ENCODE measurements at regions not wholly inside any gene's neighbourhood (a gene's known extent, or its start where the extent isn't known, plus 50 kb on each side); places are given as distances from the start of the nearest gene placed in this dataset.
"Not testable (repeated sequence)": the region's sequence is repeated elsewhere in the genome, so short reads cannot be mapped to it uniquely, and the experiment has no call there.

- Histone ChIP-seq H2AFZ (ENCODE audit: low read depth, low read length) (no peak overlapping the region), H3K4me3 (ENCODE audit: low read length) (no peak overlapping the region), H3K36me3 (ENCODE audit: insufficient read depth, low read length) (no peaks in the 10 kb centered on the region), H3K27me3 (ENCODE audit: insufficient read depth, low read length) (no peaks in the 10 kb centered on the region), H3K4me1 (ENCODE audit: insufficient read depth, low read length) (no peaks in the 10 kb centered on the region), H3K9me3 (ENCODE audit: low read length) (no peaks in the 10 kb centered on the region)
Measured at GRCh38 chr5:120942596-120943350, 478.7 kb downstream of the PRR16 start.

DNA sequence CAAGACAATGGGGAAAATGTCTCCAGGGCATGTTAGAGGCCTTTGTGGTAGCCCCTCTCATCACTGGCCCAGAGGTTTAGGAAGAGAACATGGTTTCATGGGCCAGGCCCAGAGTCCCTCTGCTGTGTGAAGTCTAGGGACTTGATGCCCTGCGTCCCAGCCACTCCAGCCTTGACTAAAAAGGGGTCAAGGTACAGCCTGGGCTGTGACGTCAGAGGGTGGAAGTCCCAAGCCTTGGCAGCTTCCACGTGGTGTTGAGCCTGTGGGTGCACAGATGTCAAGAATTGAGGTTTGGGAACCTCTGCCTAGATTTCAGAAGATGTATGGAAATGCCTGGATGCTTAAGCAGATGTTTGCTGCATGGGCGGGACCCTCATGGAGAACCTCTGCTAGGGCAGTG is 485.5 kb downstream of the PRR16 start:
- H2AFZ ChIP-seq (ENCODE audit: low read depth, low read length); H3K4me1 ChIP-seq (ENCODE audit: insufficient read depth, low read length); H3K4me3 ChIP-seq (ENCODE audit: low read length); H3K9me3 ChIP-seq (ENCODE audit: low read length); H3K27me3 ChIP-seq (ENCODE audit: insufficient read depth, low read length); H3K36me3 ChIP-seq (ENCODE audit: insufficient read depth, low read length): not testable (repeated sequence)

DNA sequence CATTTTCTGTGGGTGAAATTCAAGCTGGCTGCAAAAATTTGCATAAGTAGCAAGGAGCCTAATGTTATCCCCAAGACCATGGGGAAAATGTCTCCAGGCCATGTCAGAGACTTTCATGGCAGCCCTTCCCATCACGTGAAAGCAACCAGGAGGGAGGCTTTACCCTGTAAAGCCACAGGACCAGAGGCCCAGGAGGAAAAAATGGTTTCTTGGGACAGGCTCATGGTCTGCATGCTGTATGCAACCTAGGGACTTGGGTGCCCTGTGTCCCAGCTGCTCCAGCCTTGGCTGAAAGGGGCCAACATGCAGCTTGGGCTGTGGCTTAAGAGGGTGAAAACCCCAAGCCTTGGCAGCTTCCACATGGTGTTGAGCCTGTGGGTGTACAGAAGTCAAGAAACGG is 489.3 kb downstream of the PRR16 start:
- H3K4me1 ChIP-seq (ENCODE audit: insufficient read depth, low read length); H3K4me3 ChIP-seq (ENCODE audit: low read length); H3K36me3 ChIP-seq (ENCODE audit: insufficient read depth, low read length); H2AFZ ChIP-seq (ENCODE audit: low read depth, low read length); H3K9me3 ChIP-seq (ENCODE audit: low read length); H3K27me3 ChIP-seq (ENCODE audit: insufficient read depth, low read length): not testable (repeated sequence)

- H3K4me1 ChIP-seq (ENCODE audit: insufficient read depth, low read length), result no peaks in the 10 kb centered on the region
- no peaks in the 10 kb centered on the region for H3K9me3 ChIP-seq (ENCODE audit: low read length)
- H3K4me3 ChIP-seq (ENCODE audit: low read length), result no peak overlapping the region
- no peaks in the 10 kb centered on the region for H3K27me3 ChIP-seq (ENCODE audit: insufficient read depth, low read length)
- H3K36me3 ChIP-seq (ENCODE audit: insufficient read depth, low read length), result no peaks in the 10 kb centered on the region
- H2AFZ ChIP-seq (ENCODE audit: low read depth, low read length), result no peak overlapping the region
Measured at GRCh38 chr5:120954255-120954654, 490.2 kb downstream of the PRR16 start.

- no peak overlapping the region for H2AFZ ChIP-seq (ENCODE audit: low read depth, low read length)
- no peak overlapping the region for H3K4me3 ChIP-seq (ENCODE audit: low read length)
- H3K36me3 ChIP-seq (ENCODE audit: insufficient read depth, low read length), result no peaks in the 10 kb centered on the region
- no peaks in the 10 kb centered on the region for H3K9me3 ChIP-seq (ENCODE audit: low read length)
- no peaks in the 10 kb centered on the region for H3K27me3 ChIP-seq (ENCODE audit: insufficient read depth, low read length)
- no peaks in the 10 kb centered on the region for H3K4me1 ChIP-seq (ENCODE audit: insufficient read depth, low read length)
Measured at GRCh38 chr5:120955795-120956194, 491.7 kb downstream of the PRR16 start.

GRCh38 chr5:120958877-120959485 is 494.9 kb downstream of the PRR16 start:
- H3K4me3 ChIP-seq (ENCODE audit: low read length), result no peak overlapping the region
- H3K9me3 ChIP-seq (ENCODE audit: low read length), result no peaks in the 10 kb centered on the region
- no peak overlapping the region for H2AFZ ChIP-seq (ENCODE audit: low read depth, low read length)
- no peaks in the 10 kb centered on the region for H3K27me3 ChIP-seq (ENCODE audit: insufficient read depth, low read length)
- H3K36me3 ChIP-seq (ENCODE audit: insufficient read depth, low read length), result no peaks in the 10 kb centered on the region
- H3K4me1 ChIP-seq (ENCODE audit: insufficient read depth, low read length), result no peaks in the 10 kb centered on the region

DNA sequence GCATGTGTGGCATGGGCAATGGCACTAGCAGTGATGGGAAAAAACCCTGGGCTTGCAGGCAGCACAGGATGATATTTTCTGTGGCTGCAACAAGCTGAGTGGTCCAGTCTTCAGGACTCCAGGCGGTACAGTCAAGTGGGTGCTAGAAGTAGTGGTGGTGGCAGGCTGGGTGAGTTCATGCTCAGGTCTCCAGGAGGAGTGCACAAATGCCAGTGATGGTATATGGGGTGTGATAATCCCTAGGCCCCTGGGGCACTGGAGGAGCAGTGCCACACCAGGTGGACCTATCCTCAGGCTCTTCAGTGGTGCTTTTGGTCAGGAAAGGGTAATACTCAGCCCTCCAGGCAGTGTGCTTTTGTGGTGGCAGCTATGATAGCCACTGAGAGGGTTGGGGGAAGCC is 496.4 kb downstream of the PRR16 start:
- no peaks in the 10 kb centered on the region for H3K4me1 ChIP-seq (ENCODE audit: insufficient read depth, low read length)
- no peaks in the 10 kb centered on the region for H3K9me3 ChIP-seq (ENCODE audit: low read length)
- no peak overlapping the region for H2AFZ ChIP-seq (ENCODE audit: low read depth, low read length)
- no peak overlapping the region for H3K4me3 ChIP-seq (ENCODE audit: low read length)
- no peaks in the 10 kb centered on the region for H3K36me3 ChIP-seq (ENCODE audit: insufficient read depth, low read length)
- H3K27me3 ChIP-seq (ENCODE audit: insufficient read depth, low read length), result no peaks in the 10 kb centered on the region

- Histone ChIP-seq H3K4me1 (ENCODE audit: insufficient read depth, low read length) (peaks cover 4% of the 10 kb centered on the region), H3K4me3 (ENCODE audit: low read length) (no peak overlapping the region), H3K27me3 (ENCODE audit: insufficient read depth, low read length) (no peaks in the 10 kb centered on the region), H2AFZ (ENCODE audit: low read depth, low read length) (no peak overlapping the region), H3K36me3 (ENCODE audit: insufficient read depth, low read length) (no peaks in the 10 kb centered on the region), H3K9me3 (ENCODE audit: low read length) (no peaks in the 10 kb centered on the region)
Measured at GRCh38 chr5:120967366-120967765, 503.3 kb downstream of the PRR16 start.

GRCh38 chr5:120974690-120975089 is 510.6 kb downstream of the PRR16 start:
- Histone ChIP-seq H3K36me3 (ENCODE audit: insufficient read depth, low read length) (no peaks in the 10 kb centered on the region), H3K4me3 (ENCODE audit: low read length) (no peak overlapping the region), H3K4me1 (ENCODE audit: insufficient read depth, low read length) (no peaks in the 10 kb centered on the region), H3K9me3 (ENCODE audit: low read length) (no peaks in the 10 kb centered on the region), H3K27me3 (ENCODE audit: insufficient read depth, low read length) (no peaks in the 10 kb centered on the region), H2AFZ (ENCODE audit: low read depth, low read length) (no peak overlapping the region)

GRCh38 chr5:120982351-120982750 is 518.3 kb downstream of the PRR16 start:
- no peaks in the 10 kb centered on the region for H3K36me3 ChIP-seq (ENCODE audit: insufficient read depth, low read length)
- H3K27me3 ChIP-seq (ENCODE audit: insufficient read depth, low read length), result no peaks in the 10 kb centered on the region
- no peaks in the 10 kb centered on the region for H3K9me3 ChIP-seq (ENCODE audit: low read length)
- H3K4me3 ChIP-seq (ENCODE audit: low read length), result no peak overlapping the region
- H2AFZ ChIP-seq (ENCODE audit: low read depth, low read length), result no peak overlapping the region
- H3K4me1 ChIP-seq (ENCODE audit: insufficient read depth, low read length), result no peaks in the 10 kb centered on the region

GRCh38 chr5:120985526-120985925 is 521.4 kb downstream of the PRR16 start:
- no peaks in the 10 kb centered on the region for H3K4me1 ChIP-seq (ENCODE audit: insufficient read depth, low read length)
- H3K27me3 ChIP-seq (ENCODE audit: insufficient read depth, low read length), result no peaks in the 10 kb centered on the region
- no peaks in the 10 kb centered on the region for H3K36me3 ChIP-seq (ENCODE audit: insufficient read depth, low read length)
- no peaks in the 10 kb centered on the region for H3K9me3 ChIP-seq (ENCODE audit: low read length)
- H3K4me3 ChIP-seq (ENCODE audit: low read length), result no peak overlapping the region
- no peak overlapping the region for H2AFZ ChIP-seq (ENCODE audit: low read depth, low read length)

DNA sequence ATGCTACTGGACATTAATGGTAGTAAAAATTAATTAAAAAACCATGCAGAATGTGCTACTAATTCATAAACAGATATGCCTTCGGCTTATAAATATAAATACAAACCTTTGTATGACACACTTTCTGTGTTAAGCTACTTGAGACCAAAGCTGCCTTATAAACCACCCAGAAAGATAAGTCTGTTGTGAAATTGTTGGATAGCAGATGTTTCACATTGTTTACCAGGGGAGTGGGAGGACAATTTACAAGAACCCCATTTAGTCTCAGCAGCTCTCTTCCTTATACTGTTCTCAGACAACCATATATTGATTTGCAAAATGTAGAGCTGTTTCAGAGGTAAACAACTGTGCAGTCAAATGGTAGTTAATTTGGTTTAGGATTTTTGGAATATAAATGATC is 524.4 kb downstream of the PRR16 start:
- Histone ChIP-seq H3K27me3 (ENCODE audit: insufficient read depth, low read length) (no peaks in the 10 kb centered on the region), H3K4me1 (ENCODE audit: insufficient read depth, low read length) (no peaks in the 10 kb centered on the region), H3K9me3 (ENCODE audit: low read length) (no peaks in the 10 kb centered on the region), H2AFZ (ENCODE audit: low read depth, low read length) (no peak overlapping the region), H3K4me3 (ENCODE audit: low read length) (no peak overlapping the region), H3K36me3 (ENCODE audit: insufficient read depth, low read length) (no peaks in the 10 kb centered on the region)

DNA sequence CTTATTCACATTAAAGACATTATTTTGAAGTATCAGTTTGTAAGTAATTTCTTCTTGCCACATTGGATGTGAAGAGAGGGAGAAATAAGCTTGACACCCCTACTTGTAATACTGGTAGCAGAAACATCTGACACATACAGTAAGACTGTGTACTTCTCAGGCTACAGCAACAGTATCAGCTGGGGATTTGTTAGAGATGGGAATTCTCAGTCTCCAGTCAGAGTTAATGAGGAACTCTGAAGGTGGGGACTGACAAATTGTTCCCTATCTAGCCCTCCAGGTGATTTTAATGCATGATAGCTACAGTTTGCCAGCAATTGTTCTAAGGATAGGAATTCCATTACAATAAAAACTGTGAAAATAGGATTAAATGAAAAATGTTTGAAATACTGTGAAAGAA is 524.8 kb downstream of the PRR16 start:
- H3K36me3 ChIP-seq (ENCODE audit: insufficient read depth, low read length), result no peaks in the 10 kb centered on the region
- H3K9me3 ChIP-seq (ENCODE audit: low read length), result no peaks in the 10 kb centered on the region
- no peaks in the 10 kb centered on the region for H3K27me3 ChIP-seq (ENCODE audit: insufficient read depth, low read length)
- no peak overlapping the region for H2AFZ ChIP-seq (ENCODE audit: low read depth, low read length)
- H3K4me1 ChIP-seq (ENCODE audit: insufficient read depth, low read length), result no peaks in the 10 kb centered on the region
- H3K4me3 ChIP-seq (ENCODE audit: low read length), result no peak overlapping the region

DNA sequence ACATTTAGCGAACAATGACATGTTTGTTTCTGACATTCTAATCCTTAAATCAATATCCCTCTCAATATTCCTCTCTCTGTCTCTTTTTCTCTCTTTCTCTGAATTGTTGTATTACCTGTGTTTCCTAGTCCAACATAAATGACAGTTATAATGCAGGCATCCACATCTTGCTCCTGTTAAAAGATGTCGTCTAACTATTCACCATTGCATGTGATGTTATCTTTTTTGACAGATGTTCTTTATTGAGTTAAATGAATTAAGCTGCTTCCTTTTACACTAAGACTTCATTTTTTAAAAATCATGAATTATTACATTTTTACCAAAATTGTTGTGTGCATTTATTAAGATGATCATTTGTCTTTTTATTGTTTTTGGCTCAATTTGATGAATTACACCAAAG is 527.5 kb downstream of the PRR16 start:
- Histone ChIP-seq H3K9me3 (ENCODE audit: low read length) (no peaks in the 10 kb centered on the region), H3K4me1 (ENCODE audit: insufficient read depth, low read length) (no peaks in the 10 kb centered on the region), H3K36me3 (ENCODE audit: insufficient read depth, low read length) (no peaks in the 10 kb centered on the region), H2AFZ (ENCODE audit: low read depth, low read length) (no peak overlapping the region), H3K27me3 (ENCODE audit: insufficient read depth, low read length) (no peaks in the 10 kb centered on the region), H3K4me3 (ENCODE audit: low read length) (no peak overlapping the region)
